ENCODE measurements at regions not wholly inside any gene's neighbourhood (a gene's known extent, or its start where the extent isn't known, plus 50 kb on each side); places are given as distances from the start of the nearest gene placed in this dataset.

DNA sequence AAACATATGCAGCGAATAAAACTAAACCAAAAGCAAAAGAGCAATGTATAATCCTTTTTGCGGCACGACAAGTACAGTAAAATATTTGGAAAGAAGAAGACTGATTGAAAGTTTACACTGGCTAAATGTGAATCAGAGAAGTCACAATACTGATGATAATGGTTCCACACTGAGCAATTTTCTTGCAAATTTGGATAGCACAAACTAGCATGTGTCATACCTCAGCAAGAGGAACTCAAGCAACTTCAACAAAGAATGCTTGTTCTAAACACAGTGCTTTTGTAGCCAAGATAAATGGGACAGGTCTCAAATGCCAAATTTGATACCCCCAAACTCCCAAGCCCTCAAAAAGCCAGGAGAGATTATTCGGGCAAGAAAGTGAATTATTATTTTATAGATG lies 839.1 kb downstream of the GALC start:
- no peak for DNase-seq

GRCh38 chr14:87153391-87153790 lies 839.6 kb downstream of the GALC start:
- no peak for DNase-seq

DNA sequence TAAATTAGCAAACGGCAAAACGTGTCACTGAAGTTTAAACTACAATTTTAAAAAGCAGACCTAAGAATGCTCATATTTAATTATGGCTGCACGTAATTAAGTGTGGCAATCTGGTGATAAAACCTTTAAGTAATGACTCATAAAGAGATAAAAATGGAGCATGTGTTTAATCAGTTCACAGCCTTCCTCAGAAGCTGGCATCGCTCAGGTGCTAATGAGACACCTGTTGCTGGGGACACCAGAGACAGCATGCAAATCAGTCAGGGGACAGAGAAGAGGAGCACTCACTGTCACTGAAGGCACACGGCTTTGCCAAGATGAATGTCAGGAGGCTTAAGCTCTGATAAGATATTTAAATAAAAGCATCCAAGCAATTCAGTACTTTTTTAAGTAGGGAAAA lies 840.3 kb downstream of the GALC start:
- no peak for DNase-seq

DNA sequence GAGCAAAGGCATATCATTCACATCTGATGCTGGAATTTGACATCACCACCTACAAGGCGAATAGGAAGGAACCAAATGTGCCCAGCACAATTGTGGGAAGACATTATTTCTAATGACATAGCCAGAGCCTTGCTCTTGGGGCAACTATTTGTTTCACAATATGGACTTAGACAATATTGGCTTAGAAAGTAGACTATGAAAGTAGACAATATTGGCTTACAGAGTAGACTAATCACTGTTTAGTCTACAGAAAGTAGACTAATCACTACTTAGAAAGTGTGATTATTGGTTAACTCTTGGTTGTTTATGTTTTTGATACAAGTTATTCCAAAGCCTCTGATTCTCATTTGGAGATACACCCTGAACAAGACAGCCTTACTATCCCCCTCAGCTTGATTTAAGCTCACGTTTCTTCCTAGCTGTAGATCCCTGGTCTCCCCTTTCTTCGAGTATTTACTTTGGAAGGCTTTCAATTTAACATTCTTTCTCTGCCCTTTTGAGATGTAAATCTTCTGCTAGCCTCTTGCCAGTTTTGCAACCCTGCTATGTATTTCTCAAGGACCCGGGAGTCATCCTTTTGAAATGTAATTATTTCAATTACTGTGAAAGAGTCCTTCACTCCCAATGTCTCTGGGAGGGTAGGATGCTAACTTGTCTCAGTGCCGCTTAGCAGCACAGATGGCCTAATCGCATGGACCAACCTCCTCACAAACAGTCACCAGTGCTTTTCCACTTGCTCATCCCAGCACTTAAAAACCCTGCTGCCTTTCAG lies 843.2 kb downstream of the GALC start:
- no peak for DNase-seq

- DNase-seq, result no peak
Measured at GRCh38 chr14:87148655-87149054, 844.3 kb downstream of the GALC start.

DNA sequence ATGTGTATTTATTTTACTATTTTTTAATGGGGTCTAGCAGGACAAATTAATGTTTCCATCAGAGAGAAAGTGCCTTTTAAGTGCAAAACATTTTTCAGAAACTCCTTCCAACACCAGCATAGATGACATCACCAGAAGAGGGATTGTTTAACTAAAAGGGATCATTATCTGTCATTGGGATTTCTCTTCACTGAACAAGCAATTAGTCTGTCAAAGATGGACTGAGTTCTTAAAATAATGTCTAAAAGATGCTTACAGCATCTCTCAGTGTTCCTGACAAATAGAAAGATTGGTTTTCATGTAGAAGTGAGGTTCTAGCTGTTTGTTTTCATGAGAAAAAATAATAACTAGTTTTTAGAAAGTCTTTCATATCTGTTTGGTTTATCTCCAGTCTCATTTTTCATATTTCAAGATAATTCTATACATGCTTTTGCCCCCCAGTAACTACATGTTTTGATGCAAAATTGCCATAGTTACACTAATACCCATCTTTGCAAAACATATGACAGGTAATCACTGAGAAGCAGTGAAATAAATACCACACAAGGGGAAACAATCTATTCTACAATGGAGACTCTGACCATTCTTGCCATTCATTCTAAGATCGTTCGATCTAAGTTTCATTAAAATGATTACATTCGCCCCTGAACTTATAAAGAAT lies 850.3 kb downstream of the GALC start:
- no peak for DNase-seq

GRCh38 chr14:87141801-87142200 lies 851.2 kb downstream of the GALC start:
- DNase-seq, result no peak

DNA sequence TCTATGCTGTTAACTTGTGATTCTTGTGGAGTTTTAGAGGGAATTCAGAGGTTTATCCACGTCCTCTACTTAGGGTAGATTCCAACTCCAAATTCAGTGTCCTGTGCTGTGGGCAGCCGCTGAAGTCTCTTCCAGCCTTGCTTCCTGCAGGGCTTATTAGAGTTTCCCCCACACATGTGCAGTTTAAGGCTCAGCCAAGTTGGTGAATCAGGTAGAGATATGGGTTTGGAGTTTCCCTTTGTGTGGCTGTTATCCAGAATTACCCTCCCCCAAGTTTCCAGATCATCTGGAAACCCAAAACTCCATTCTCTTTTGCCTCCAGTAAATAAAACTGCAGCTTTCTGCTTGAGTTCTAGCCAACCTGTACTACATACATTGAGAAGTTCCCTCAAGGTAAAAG lies 853.7 kb downstream of the GALC start:
- no peak for DNase-seq

DNA sequence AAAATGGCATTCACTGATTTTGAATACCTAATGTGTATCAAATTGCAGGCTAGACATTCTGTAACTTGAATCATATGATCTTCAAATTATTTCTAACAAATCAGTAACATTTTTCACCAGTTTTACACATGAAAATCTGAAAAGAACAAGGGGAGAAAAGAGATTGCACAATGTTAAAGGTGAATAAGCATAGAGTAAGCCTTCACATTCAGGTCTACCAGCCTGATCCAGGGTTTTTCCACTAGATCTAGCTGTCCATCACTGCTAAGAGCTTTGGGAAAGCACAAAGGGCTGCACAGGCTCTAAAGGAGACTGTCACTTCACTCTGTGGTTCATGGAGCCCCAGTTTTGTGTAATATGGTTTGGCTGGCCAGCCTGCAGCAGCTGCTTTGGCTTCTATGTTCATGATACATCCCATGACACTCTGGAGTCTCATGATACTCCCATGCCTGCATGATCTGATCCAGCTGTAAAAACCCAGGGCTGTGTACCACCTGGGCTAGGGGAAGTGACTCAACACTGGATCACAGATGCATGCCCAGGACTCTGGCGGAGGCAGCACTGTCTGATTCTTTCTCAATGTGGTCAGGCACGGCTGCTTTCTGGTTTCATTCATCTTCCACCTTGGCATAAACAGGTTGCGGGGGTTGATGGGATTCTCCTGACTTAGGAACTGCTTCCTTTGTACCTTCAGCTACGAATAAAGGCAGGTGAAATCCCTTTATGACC lies 859.7 kb downstream of the GALC start:
- DNase-seq, result no peak

- DNase-seq, result no peak
Measured at GRCh38 chr14:87131879-87132278, 861.1 kb downstream of the GALC start.

DNA sequence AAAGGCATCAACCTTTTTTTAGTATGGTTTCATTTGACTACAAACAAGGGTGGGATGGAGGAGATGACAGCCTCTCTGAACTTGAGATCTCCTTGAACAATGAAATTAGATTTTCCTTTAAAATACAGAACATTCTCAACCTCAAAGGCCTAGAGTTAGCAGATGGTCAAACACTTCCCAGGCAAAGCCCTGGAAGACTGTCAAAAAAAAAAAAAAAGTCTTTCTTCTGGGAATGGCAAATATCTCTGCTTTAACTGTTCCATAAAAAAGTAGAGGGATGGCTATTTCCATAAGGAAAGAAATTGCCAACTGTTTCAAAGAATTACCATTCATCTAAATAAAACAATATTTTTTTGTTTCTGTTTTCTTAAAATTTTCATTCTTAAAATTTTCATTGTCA lies 870.8 kb downstream of the GALC start:
- no peak for DNase-seq

DNA sequence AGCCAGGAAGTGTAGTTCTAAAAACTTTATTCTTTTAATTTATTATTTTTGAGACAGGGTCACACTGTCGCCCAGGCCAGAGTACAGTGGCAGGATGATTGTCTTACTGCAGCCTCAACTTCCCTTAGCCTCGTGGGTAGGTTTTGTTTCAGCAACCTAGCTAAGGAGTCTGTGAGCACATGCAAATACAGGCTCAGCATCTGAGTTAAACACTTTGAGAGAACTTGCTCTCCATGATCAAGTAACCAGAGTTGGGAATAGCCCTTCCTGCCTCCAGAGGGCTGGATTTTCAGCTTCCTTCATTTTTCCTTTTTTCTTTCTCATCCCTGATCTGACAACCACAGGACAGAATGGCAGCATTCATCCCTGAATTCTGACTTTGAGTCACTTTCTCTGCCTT lies 871.3 kb downstream of the GALC start:
- DNase-seq, result no peak

DNA sequence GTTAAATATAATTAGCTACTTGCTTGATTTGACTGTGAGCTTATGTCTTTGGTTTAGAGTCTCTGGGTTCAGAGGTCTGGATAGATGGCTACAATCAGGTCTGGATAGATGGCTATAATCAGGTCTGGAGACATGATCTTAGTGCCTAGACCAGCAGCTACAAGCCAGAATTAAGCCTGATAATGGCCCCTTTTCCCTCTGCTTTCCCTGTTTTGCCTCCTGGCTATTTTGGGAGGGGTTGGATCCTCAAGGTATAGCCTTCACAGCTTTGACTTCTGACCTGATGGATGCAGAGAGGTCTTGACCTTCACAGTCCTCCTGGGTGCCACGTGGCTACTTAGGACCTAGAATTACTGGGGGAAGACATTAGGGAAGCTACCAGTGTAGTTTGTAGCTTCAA lies 877.7 kb downstream of the GALC start:
- no peak for DNase-seq

- no peak for DNase-seq
Measured at GRCh38 chr14:87113286-87113685, 879.7 kb downstream of the GALC start.

GRCh38 chr14:87111741-87112140 lies 881.2 kb downstream of the GALC start:
- DNase-seq, result no peak

DNA sequence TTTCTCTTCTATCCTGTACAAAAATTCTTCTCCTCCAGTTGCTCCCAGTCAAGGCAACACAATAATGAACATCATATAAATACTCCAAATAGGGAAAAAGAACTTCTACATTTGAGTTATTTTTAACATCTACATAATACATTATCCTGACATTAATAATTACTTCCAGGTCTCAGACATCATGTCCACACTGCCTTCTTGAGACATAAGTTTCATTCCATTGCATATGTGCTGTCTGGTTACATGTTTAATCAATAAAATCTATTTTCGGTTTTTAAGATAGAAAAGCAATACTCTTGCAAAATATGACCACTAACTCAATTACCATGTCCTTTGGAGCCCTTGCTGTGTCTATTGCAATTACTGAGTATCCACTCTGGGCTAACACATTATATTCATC lies 881.9 kb downstream of the GALC start:
- no peak for DNase-seq

GRCh38 chr14:87109271-87109670 lies 883.7 kb downstream of the GALC start:
- DNase-seq, result no peak

DNA sequence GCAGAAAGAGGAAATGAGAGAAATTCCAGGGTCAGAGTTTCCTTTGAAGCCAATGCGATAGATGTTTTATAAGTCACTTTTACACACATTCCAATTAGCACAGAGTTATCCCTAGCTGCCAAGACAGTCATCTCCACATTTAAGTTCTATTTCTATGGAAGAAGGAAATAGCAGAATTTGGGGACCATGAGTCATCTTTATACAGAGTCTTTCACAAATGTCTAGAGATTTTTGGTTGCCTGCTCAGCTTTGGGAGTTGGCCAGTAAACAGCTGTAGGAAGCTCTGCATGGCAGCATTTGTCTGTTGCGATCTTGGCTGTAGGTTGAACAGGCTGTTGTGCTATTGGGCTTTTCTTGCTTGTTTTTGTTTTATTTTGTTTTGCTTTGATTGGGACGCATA lies 884.3 kb downstream of the GALC start:
- no peak for DNase-seq

DNA sequence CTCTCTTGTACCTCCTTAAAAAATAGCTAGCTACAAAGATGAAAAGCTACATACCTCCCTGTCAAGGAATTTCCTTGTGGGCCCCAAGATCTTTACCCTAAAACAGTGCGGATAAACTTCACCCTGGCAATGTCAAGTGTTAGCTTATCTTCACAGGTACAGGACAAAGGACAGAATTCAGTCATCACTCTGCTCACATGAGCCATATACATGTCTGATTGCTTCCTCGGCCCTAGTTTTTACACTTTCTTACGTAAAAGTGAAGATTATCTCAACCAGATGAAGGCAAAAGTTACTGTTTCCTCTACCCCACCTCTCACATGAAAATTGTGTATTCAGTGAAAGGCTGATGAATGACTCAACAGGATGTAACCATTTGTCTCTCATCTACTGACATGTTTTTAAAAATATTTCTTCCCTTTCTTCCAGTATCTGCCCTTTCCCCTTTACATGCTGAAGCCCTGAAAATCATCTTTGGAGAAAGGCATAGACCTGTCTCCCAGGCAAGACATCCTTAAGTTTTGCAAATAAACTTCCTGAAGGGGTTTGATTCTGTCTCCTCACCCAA lies 890.1 kb downstream of the GALC start:
- DNase-seq, result no peak

DNA sequence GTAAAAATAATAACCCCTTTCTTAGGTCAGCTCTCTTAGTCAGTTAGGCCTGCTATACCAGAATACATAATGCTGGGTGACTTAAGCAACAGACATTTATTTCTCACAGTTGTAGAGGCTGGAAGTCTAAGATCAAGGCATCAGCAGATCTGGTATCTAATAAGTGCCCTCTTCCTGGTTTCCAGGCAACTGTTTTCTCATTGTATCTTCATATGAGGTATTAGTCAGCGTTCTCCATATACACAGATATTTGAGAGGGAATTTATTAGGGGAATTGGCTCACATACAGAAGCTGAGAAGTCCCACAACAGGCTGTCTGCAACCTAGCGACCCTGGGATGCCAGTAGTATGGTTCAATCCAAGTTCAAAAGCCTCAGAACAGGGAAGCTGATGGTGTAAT lies 896.0 kb downstream of the GALC start:
- no peak for DNase-seq

GRCh38 chr14:87094913-87095312 lies 898.1 kb downstream of the GALC start:
- no peak for DNase-seq

DNA sequence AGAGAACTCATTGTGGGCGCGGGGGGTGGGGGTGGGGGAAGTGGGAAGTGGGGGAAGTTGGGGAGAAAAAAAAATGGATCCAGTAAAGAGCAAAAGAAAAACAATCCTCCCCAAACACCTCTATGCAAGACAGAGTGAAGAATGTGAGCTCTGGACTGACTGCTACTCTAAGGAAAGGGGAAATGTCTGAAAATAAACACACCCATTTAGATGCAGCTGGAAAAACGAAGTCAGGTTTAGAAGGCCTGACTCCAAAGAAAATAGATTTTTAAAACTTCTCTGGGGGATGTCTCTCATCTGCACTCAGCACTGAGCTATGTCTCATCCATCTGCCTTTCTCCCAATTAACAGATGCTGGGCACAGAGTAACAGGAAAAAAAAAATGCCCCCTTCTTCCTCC lies 904.4 kb downstream of the GALC start:
- DNase-seq, result no peak

DNA sequence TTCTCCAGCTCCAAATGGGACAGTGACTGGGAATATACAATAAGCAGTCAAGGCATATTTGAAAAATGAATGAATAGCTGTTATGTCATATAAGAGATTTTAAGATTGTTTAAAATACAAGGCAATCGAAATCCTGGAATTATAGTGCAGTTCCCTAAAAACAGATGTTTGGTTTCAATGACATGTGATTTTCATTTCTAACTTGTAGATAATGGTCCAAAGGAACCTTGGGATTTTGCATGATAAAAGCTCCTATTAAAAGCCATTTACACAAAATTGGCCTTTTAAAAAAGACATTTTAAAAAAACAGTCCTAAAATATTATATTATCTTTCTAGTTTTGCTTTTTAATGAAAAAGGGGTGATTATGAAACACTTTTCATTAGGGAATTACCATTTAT lies 905.1 kb downstream of the GALC start:
- no peak for DNase-seq

DNA sequence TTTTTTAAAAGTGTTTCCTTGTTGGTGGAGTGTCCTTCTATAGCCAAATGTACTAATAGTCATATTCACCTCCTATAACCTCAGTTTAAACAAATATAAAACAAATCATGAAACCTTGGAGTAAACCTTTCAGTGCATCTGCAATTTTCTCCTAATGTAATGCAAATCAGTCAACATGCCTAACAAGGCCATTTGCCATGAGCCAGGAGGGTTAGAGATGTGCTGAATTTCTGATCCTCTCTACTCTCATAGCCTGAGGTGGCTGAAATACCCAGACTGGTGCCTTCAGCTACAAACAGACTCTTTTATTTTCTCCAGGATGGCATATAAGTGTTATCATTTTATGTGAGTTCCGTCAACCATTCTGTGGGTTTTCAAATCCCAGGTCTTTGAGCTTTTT lies 908.1 kb downstream of the GALC start:
- no peak for DNase-seq
